Left lung (tissue), 4 donors: ENCODE measurements at regions not wholly inside any gene's neighbourhood (a gene's known extent, or its start where the extent isn't known, plus 50 kb on each side); places are given as distances from the start of the nearest gene placed in this dataset.
A peak's percentile ranks its signal among the peaks of the same experiment; 100 is the strongest.

ENCODE experiments used
- ATAC-seq: fragments of 200-7000 bp; cut with Tn5 transposase; one replicate; pipeline ENCODE4 v1.9.1; 2020; ENCODE audit warnings: moderate library complexity
- DNase-seq, 4 donors: peaks; one replicate each; pipeline ENCODE4 v3.0.0-alpha.2; 2013 to 2020
- H3K27ac ChIP-seq, 2 donors: fragments of 200-600 bp; sonication (generic) in 1 of 2; one replicate each; pipeline versions ENCODE4 v1.5.0 to v1.8.0; 2020 to 2021
- H3K27me3 ChIP-seq, 2 donors: fragments of 200-600 bp; sonication (generic) in 1 of 2; one replicate each; pipeline versions ENCODE4 v1.5.0 to v1.8.0; 2020 to 2021
- H3K36me3 ChIP-seq, 2 donors: fragments of 200-600 bp; sonication (generic) in 1 of 2; one replicate each; pipeline versions ENCODE4 v1.5.0 to v1.8.0; 2020 to 2021
- H3K4me1 ChIP-seq, 2 donors: fragments of 200-600 bp; one replicate each; pipeline ENCODE4 v1.8.0; 2021
- H3K4me3 ChIP-seq, 2 donors: fragments of 200-600 bp; sonication (generic) in 1 of 2; one replicate each; pipeline versions ENCODE4 v1.5.0 to v1.8.0; 2020 to 2021; ENCODE audit warnings: mild to moderate bottlenecking in 1 of 2
- H3K9me3 ChIP-seq, 2 donors: fragments of 200-600 bp; sonication (generic) in 1 of 2; one replicate each; pipeline versions ENCODE4 v1.5.0 to v1.8.0; 2020 to 2021
- intact Hi-C, 2 donors: fragments of 100-400 bp; cut with DNase I; formaldehyde crosslinking; loops; one replicate each; pipeline versions ENCODE4 v1.11.2 to v1.14.2; 2022
- TF ChIP-seq, protein P1 (sequence below), 2 donors: fragments of 200-600 bp; sonication (generic) in 1 of 2; IDR thresholded peaks; one replicate each; pipeline versions ENCODE4 v1.5.0 to v1.8.0; 2021; ENCODE audit warnings: antibody characterized with exemption in 2 of 2
- donor health status: DM: no; HTN: yes; CAD: no.
- donor health status: DM: no; HTN: no; CAD: no.

GRCh38 chr2:8457699-8458502 lies 224.0 kb upstream of the ID2 start:
- intact Hi-C loops, result no loop called here
- Histone ChIP-seq H3K4me1 (peaks cover 0 to 23% of the 10 kb centered on the region in 2 donors), H3K27me3 (peaks cover 0 to 26% of the 10 kb centered on the region in 2 donors), H3K4me3 (peak overlapping the region in 1 of 2 donors; percentile 18), H3K27ac (peak overlapping the region in 1 of 2 donors; percentile 23), H3K36me3 (no peaks in the 10 kb centered on the region), H3K9me3 (no peaks in the 10 kb centered on the region)
- ATAC-seq (peak; percentile 56), DNase-seq (peak in 2 of 4 donors; percentile 29 to 60)
- TF ChIP-seq, protein P1, sequence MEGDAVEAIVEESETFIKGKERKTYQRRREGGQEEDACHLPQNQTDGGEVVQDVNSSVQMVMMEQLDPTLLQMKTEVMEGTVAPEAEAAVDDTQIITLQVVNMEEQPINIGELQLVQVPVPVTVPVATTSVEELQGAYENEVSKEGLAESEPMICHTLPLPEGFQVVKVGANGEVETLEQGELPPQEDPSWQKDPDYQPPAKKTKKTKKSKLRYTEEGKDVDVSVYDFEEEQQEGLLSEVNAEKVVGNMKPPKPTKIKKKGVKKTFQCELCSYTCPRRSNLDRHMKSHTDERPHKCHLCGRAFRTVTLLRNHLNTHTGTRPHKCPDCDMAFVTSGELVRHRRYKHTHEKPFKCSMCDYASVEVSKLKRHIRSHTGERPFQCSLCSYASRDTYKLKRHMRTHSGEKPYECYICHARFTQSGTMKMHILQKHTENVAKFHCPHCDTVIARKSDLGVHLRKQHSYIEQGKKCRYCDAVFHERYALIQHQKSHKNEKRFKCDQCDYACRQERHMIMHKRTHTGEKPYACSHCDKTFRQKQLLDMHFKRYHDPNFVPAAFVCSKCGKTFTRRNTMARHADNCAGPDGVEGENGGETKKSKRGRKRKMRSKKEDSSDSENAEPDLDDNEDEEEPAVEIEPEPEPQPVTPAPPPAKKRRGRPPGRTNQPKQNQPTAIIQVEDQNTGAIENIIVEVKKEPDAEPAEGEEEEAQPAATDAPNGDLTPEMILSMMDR (IDR thresholded peaks at IDR 0.05), result no peak

DNA sequence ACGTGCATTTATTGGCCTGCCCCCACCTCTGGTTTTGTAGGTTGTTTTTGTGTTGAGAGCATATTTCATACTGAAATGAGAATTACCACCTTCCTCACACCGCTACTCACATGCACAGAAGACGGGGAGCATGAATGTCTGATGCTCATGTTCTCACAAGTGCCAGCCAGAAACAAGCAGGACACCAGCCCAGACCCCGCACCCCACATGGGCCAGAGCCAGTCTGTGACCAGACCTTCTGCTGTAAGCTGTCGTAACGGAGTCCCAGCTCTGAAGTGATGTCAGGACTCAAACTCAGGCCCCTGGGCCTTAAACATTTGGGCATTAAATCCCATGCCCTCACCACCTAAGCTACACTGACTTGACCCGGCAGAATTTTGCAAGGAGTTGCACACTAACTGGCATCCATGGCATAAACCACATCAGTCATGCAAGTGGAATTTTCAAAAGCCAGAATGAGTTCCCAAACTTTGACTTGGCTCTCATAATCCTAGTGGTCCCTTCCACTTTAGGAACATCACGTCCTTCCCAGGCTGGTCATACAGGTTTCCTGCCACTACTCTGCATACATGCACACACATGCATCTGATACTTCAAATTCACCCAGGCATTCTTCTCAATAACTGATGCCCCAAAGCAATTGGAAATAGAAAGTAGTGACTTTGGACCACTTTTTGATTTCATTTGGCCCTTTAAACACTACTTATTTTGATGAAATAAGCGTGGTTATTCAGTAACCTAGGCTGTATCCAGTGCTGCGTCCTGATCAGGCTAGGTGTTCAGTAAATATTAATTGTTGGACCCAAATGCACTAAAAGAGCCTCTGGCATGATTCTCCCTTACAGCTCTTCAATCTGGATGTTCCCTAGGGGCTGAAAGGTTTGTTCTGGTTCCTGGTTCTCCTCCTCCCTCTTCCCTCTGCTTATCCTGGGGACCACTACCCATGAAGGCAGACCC lies 223.1 kb upstream of the ID2 start:
- H3K36me3 ChIP-seq, result no peaks in the 10 kb centered on the region
- peaks cover 0 to 23% of the 10 kb centered on the region in 2 donors for H3K4me1 ChIP-seq
- no peak overlapping the region for H3K27ac ChIP-seq
- H3K9me3 ChIP-seq, result no peaks in the 10 kb centered on the region
- intact Hi-C loops, result no loop called here
- H3K4me3 ChIP-seq, result no peak overlapping the region
- no peak for ATAC-seq
- no peak for DNase-seq
- H3K27me3 ChIP-seq, result peaks cover 0 to 26% of the 10 kb centered on the region in 2 donors
- TF ChIP-seq, protein P1 (IDR thresholded peaks at IDR 0.05), result no peak

GRCh38 chr2:8459474-8459873 lies 222.4 kb upstream of the ID2 start:
- no peaks in the 10 kb centered on the region for H3K36me3 ChIP-seq
- peaks cover 0 to 23% of the 10 kb centered on the region in 2 donors for H3K4me1 ChIP-seq
- H3K27me3 ChIP-seq, result peaks cover 0 to 26% of the 10 kb centered on the region in 2 donors
- no peak for DNase-seq
- no peak for ATAC-seq
- no peaks in the 10 kb centered on the region for H3K9me3 ChIP-seq
- H3K27ac ChIP-seq, result no peak overlapping the region
- TF ChIP-seq, protein P1 (IDR thresholded peaks at IDR 0.05), result no peak
- H3K4me3 ChIP-seq, result no peak overlapping the region
- intact Hi-C loops, result no loop called here

DNA sequence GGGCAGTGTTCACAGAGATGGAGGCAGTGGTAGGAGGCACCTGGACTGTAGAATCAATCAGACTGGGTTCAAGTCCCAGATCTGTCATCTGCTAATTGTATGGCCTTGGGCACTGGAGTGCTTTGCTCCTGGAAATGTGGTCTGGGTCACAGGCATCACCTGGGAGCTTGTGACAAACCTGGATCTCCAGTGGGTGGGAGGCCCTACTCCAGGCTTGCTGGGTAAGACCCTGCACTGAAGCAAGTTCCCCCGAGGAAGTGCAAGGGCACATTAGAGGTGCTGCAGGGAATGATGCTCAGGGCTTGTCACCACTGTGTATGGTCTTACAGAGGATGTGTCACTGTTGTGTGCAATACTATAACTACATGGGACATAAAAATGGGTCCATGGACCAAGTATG lies 220.5 kb upstream of the ID2 start:
- Histone ChIP-seq H3K36me3 (no peaks in the 10 kb centered on the region), H3K4me3 (no peak overlapping the region), H3K4me1 (peaks cover 0 to 20% of the 10 kb centered on the region in 2 donors), H3K27ac (no peak overlapping the region), H3K27me3 (peaks cover 0 to 24% of the 10 kb centered on the region in 2 donors), H3K9me3 (no peaks in the 10 kb centered on the region)
- TF ChIP-seq, protein P1 (IDR thresholded peaks at IDR 0.05), result no peak
- intact Hi-C loops, result no loop called here
- ATAC-seq, result no peak
- DNase-seq, result no peak

DNA sequence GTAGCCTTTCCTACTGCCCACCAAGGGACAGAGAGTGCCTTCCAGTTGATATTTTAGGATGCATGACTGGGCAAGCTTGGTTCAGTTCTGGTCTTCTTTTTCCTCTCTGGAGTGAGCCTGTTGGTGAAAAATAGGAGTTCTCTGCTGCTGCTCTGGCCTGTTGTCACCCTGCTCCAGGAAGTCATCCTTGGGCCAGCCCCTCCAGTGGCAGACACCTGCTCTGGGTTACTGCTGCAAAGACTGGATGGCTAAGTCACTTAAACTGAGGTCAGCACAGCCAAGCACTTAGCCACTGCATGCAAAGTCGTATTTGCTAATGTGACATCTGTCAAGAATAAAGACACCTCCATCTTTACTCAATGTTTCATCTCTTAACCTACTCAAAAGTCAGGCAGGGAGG lies 219.6 kb upstream of the ID2 start:
- Histone ChIP-seq H3K27ac (no peak overlapping the region), H3K4me3 (no peak overlapping the region), H3K4me1 (peaks cover 0 to 11% of the 10 kb centered on the region in 2 donors), H3K27me3 (peaks cover 0 to 14% of the 10 kb centered on the region in 2 donors), H3K36me3 (no peaks in the 10 kb centered on the region), H3K9me3 (no peaks in the 10 kb centered on the region)
- intact Hi-C loops, result no loop called here
- DNase-seq (no peak), ATAC-seq (no peak)
- TF ChIP-seq, protein P1 (IDR thresholded peaks at IDR 0.05), result no peak
